ENCODE measurements at regions not wholly inside any gene's neighbourhood (a gene's known extent, or its start where the extent isn't known, plus 50 kb on each side); places are given as distances from the start of the nearest gene placed in this dataset.

GRCh38 chr5:147169399-147169798 is 65.4 kb upstream of the STK32A start:
- TF ChIP-seq POLR2AphosphoS5 (IDR thresholded peaks at IDR 0.05; ENCODE audit: insufficient read depth, low read depth, low read length): no peak
- TF ChIP-seq MYC (IDR thresholded peaks at IDR 0.05; ENCODE audit: low read depth, low read length): no peak
- no peak for TF ChIP-seq CTCF (IDR thresholded peaks at IDR 0.05; ENCODE audit: extremely low read depth in 1 of 2, insufficient read depth in 1 of 2, low read depth in 1 of 2, low read length in 2 of 2)
- TF ChIP-seq EZH2 (IDR thresholded peaks at IDR 0.05; ENCODE audit: borderline replicate concordance, low read depth, low read length, severe bottlenecking): no peak
- no peak for TF ChIP-seq POLR2A (IDR thresholded peaks at IDR 0.05; ENCODE audit: low read depth, low read length)
- no peak for TF ChIP-seq GATA2 (IDR thresholded peaks at IDR 0.05; ENCODE audit: insufficient read depth, insufficient read length, low read depth, low read length)
- no peak for TF ChIP-seq MAX (IDR thresholded peaks at IDR 0.05; ENCODE audit: insufficient read depth, insufficient read length)

All from endothelial cell of umbilical vein (primary cell).